NCI-H187 (cell line): ENCODE measurements at regions not wholly inside any gene's neighbourhood (a gene's known extent, or its start where the extent isn't known, plus 50 kb on each side); places are given as distances from the start of the nearest gene placed in this dataset.

Source experiments
- DNase-seq, 2 experiments: peaks; one replicate each; lab custom pipeline; 2025; lab: John Stamatoyannopoulos, UW

DNA sequence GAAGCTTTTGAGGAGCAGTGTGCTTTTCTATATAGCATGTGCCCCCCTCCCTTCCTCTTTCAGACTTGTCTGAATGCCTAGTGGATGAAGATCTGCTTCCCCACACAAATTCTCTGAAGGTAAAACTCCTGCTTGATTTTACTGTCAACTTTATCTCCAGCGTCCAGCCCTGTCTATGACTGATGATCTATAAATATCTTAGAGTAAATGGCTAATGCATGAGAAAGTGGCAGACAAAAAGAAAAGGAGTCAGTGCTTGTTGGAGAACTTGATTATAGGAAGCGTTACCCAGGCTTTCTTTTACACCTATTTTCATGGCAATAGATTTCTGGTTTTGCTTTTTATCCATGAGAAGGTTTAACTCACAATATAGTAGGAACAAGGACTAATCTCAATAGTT is 168.3 kb upstream of the HS3ST1 start:
- DNase-seq = no peak

GRCh38 chr4:11593576-11594116 is 165.0 kb upstream of the HS3ST1 start:
- DNase-seq = no peak

DNA sequence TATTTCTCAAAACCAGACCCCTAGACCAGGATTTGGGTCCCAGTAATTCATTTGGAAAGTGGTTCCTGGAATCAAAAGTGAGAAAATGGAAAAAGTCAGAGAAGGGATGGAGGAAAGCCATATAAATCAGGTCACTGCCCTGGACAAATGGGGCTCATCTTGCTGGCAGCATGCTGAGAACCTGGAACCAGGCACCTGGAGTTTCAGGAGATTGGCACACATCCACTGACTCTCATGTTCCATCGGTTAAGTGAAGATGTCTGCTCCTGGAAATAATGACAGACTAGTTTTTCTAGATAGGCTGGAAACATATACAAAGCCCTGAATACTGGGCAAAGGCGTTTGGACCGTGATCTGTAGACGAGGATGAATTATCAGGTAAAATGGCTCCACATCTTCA is 163.6 kb upstream of the HS3ST1 start:
- DNase-seq = no peak

DNA sequence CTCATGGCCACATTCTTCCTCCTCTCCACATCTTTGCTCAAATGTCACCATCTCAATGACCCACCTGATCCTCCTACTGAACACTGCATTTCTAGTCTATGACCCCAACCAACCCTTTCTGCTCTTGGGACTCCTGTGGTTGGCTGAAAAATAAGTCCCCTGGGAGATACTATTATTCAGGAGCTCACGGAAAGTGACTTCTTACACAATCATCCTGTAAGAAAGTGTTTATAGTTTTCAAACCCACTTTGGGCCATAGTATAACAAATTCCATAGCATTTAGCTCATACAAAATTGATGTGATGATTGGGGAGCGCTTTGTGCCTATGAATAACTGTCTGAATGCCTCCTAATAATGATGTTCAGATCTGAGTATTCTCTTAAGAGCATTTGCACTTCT is 161.4 kb upstream of the HS3ST1 start:
- no peak for DNase-seq

GRCh38 chr4:11589676-11590075 is 161.0 kb upstream of the HS3ST1 start:
- DNase-seq = no peak

DNA sequence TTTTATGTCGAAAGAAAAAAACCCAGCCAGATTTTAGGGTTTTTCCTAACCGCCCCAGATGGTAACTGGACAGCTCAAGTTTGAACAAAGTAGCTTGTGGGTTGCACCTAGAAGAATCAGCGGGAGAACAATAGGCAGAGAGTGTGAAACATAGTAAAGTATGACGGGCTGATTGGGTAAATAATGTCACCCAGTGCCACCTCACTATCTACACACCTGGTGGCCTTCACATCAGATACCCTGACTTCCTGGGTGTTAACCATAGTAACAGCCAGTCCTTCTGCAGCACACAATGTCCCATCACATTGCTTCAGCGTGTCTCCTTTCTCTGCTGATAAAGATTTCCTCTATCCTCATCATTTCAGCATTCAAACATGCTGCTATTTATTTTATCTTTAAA is 159.1 kb upstream of the HS3ST1 start:
- no peak for DNase-seq

DNA sequence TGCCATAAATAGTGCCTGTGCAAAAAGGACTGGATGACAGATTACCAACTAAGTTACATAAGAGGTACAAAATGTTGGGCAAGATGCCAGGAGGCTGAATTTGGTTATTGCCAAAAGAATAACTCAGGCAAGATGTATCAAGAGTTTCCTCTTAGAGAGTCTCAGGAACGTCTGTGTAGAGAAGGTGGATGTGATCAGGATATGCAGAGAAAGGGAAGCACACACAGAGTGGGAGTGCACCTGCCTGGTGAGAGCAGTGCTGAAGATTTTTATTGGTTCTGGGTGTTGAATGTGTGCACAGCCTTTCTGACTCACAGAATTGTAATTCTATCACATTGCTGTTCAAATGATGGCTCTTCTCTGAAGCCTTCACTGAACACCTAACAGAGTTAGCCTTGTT is 156.8 kb upstream of the HS3ST1 start:
- DNase-seq = peak in 1 of 2 experiments; percentile 16

DNA sequence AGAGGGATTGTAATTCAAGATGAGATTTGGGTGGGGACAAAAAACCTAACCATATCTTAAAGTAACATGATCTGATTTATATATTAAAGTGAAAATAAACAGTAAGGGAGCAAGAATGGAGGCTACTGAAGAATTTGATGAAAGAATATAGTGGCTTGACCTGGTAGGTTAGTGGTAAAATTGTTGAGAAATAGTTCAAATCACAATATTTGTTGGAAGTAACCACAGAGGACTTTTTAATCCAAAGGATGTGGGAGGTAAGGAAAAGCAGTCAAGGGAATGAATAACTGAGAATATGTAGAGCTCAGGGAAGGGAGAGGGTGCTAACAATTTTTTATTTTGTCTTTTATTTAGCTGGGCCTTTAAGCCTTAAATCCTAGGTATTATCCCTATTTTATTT is 139.8 kb upstream of the HS3ST1 start:
- no peak for DNase-seq

DNA sequence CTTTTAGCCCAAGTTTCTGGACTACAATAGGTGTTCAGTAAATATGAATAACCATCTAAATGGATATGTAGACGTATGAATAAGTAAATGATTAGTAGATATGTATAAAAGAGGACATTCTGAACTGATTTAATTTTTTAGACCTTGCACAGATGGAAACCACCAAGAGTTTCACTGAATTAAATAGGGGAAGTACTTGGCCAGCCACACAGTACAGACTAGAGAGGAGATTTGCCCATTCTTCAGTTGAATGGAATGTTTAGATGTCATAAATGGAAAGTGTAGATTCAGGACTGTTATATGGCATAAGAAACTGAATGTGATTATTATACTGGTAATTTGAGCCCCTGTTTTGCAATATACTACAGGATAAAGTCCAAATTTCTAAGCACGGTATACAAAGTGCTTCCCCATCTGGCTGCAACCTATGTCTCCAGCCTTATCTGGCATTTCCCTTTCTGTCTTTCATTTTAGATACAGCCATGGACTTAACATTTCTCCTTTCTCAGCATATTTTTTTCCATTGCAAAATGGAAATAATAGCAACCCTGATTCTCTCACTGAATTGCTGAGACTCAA is 137.8 kb upstream of the HS3ST1 start:
- no peak for DNase-seq

GRCh38 chr4:11565899-11566298 is 137.2 kb upstream of the HS3ST1 start:
- no peak for DNase-seq

DNA sequence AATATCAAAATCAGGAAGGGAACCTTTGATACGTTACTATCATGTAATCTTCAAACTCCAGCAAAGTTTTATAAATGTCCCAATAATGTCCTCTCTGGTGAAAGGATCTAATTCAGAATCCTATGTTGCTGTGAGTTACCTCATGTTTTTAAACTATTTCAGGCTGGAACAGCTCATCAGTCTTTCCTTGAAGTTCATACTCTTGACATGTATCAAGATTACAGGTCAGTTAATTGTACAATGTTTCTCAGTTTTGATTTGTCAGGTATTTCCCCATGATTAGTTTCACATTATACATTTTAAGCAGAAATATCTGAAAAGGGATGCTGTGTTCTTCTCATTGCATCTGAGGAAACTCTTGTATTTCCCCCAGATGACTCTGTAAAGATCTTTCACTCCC is 136.5 kb upstream of the HS3ST1 start:
- no peak for DNase-seq

GRCh38 chr4:11564021-11564420 is 135.3 kb upstream of the HS3ST1 start:
- no peak for DNase-seq

DNA sequence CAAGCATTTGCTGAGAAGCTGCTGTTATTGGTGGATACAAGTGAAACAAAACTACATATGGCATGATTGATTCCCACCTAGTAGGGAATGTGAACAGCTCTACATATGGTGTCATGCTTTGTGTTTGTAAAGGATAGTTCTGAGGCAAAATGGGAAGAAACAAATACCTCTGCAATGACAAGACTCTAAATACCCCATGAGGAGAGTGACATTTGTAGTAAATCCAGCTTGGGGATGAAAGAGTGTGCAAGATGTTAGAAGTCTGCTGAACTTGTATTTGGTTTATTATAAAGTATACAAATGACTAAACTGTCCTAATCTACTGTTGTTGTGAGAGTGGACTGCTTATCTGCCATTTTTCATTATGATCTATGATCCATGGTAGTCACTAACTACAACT is 120.8 kb upstream of the HS3ST1 start:
- DNase-seq = no peak

DNA sequence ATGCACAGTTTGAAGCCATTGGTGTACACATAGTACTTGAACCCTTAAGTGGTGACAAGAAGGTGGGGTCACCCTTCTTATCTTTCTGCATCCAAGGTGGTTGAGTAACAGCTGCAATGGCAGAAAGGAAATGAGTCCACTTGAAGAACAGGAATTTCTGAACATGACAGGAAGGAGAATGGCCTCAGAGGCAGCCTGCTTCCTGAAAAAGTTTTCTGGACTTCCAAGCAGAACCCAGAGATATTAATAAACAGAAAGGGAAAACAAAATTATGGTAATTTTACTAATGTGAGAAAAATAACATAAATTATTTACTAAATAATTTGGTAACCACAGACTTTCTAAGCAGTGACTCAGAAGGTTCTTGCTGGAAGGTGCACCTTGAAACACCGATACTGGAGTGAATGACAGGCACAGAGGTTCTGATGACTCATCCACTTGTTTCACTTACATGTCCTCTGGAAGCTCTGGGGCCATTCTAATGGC is 119.9 kb upstream of the HS3ST1 start:
- no peak for DNase-seq

DNA sequence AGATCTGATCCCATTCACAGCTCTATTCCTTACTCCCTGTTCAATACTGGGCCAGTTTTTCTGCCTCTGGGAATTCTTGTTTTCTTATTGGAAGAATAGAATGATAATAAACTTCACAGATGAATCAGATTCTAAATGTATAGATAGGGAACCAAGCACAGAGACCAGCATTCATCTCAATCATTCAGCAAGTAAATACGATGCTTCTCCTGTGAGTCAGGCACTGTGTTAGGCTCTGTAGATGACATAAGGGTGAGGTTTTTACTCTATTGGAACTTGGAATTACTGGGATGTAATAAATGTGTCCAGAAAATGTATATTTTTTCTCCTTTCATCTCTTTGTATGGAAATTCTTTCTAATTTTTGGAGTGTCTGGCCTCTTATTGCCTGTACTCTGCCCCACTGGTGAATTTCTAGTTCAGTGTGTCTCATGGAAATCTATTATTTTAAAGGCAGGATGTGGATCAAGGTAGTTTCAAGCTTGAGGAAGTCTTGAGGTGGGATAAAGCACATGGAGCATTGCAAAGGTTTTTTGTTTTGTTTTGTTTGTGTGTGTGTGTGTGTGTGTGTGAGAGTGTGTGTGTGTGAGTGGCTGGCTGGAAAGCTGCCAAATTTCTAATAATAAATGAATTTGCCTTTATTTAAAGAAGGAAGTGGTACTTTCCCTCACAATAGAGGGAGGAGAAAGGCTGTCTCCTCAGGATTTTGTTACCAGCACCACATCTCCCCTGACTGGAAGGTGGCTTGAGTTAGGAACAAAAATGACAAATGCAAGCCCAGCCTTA is 117.9 kb upstream of the HS3ST1 start:
- DNase-seq = no peak

GRCh38 chr4:11545651-11546050 is 117.0 kb upstream of the HS3ST1 start:
- DNase-seq = no peak

GRCh38 chr4:11544211-11544610 is 115.5 kb upstream of the HS3ST1 start:
- no peak for DNase-seq

GRCh38 chr4:11543706-11544105 is 115.0 kb upstream of the HS3ST1 start:
- DNase-seq = no peak

- DNase-seq = no peak
Measured at GRCh38 chr4:11542952-11543351, 114.3 kb upstream of the HS3ST1 start.

DNA sequence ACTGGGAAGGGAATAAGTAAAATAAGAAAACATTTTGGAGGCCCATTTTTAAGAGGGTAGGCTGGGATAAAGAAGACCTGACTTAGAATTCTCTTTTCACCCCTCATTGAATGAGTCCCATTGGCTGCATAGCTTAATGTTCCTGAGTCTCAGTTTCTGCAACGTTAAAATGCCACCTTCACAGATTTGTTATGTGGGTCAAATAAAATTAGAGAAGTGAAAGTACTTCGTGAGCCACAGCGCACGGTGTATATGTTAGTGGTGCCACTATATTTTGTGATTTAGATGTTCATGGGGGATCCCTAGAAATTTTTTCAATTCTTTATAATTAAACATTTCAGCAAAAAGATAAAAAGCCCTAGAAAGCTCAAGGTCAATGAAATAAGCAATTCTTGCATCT is 109.2 kb upstream of the HS3ST1 start:
- no peak for DNase-seq

- no peak for DNase-seq
Measured at GRCh38 chr4:11535333-11535732, 106.6 kb upstream of the HS3ST1 start.

- no peak for DNase-seq
Measured at GRCh38 chr4:11534623-11535302, 106.1 kb upstream of the HS3ST1 start.

GRCh38 chr4:11532138-11532537 is 103.4 kb upstream of the HS3ST1 start:
- DNase-seq = no peak
